ENCODE measurements at regions not wholly inside any gene's neighbourhood (a gene's known extent, or its start where the extent isn't known, plus 50 kb on each side); places are given as distances from the start of the nearest gene placed in this dataset.

GRCh38 chr15:61653110-61653509 is 407.1 kb downstream of the VPS13C start:
- 47 to 58% methylated on average over 8 to 9 of the region's 9 CpGs for WGBS, 2 experiments (ENCODE audit: low coverage in 1 of 2, low lambda C conversion rate in 2 of 2, missing lambda C conversion rate in 2 of 2)

GRCh38 chr15:61651267-61651666 is 409.0 kb downstream of the VPS13C start:
- H3K27me3 ChIP-seq (replicated peaks; ENCODE audit: insufficient read depth) = no peaks in the 10 kb centered on the region; the same call in 1 of the 2 replicates
- no peaks in the 10 kb centered on the region for H3K79me2 ChIP-seq (ENCODE audit: insufficient read depth)
- no peaks in the 10 kb centered on the region for H3K4me1 ChIP-seq (ENCODE audit: insufficient read depth)
- no peak for DNase-seq
- no peaks in the 10 kb centered on the region for H3K9me2 ChIP-seq (ENCODE audit: insufficient read depth)
- 33% methylated on average over 3 of the region's 3 CpGs for WGBS, 2 experiments (ENCODE audit: low coverage in 1 of 2, low lambda C conversion rate in 2 of 2, missing lambda C conversion rate in 2 of 2)
- H3K27ac ChIP-seq = no peak overlapping the region
- H3F3A ChIP-seq (ENCODE audit: insufficient read depth) = no peaks in the 10 kb centered on the region
- no peak overlapping the region for H2AFZ ChIP-seq
- no peak overlapping the region for H3K4me3 ChIP-seq
- TF ChIP-seq EZH2 (IDR thresholded peaks at IDR 0.05; ENCODE audit: insufficient read depth, poor library complexity, severe bottlenecking) = no peak
- no peak for TF ChIP-seq EZH2phosphoT487 (IDR thresholded peaks at IDR 0.05; ENCODE audit: insufficient read depth, low read depth)
- H3K9me3 ChIP-seq (ENCODE audit: low read depth) = no peaks in the 10 kb centered on the region
- H3K9ac ChIP-seq = no peak overlapping the region
- H3K36me3 ChIP-seq (ENCODE audit: low read depth) = no peaks in the 10 kb centered on the region
- in situ Hi-C loops (cut with MboI) = no loop called here
- H3K4me2 ChIP-seq (ENCODE audit: unreplicated experiment) = no peak overlapping the region
- H4K20me1 ChIP-seq (ENCODE audit: insufficient read depth) = no peaks in the 10 kb centered on the region

More at GRCh38 chr15:61653110-61653509, 407.1 kb downstream of the VPS13C start:
- no peak overlapping the region for H2AFZ ChIP-seq
- in situ Hi-C loops (cut with MboI) = no loop called here
- H3K9me3 ChIP-seq (ENCODE audit: low read depth) = no peaks in the 10 kb centered on the region
- no peak for DNase-seq
- no peaks in the 10 kb centered on the region for H3K4me1 ChIP-seq (ENCODE audit: insufficient read depth)
- no peak overlapping the region for H3K27ac ChIP-seq
- no peaks in the 10 kb centered on the region for H4K20me1 ChIP-seq (ENCODE audit: insufficient read depth)
- no peak overlapping the region for H3K4me2 ChIP-seq (ENCODE audit: unreplicated experiment)
- no peaks in the 10 kb centered on the region for H3K79me2 ChIP-seq (ENCODE audit: insufficient read depth)
- H3K4me3 ChIP-seq = no peak overlapping the region
- no peak overlapping the region for H3K9ac ChIP-seq
- no peaks in the 10 kb centered on the region; the same call in 1 of the 2 replicates for H3K27me3 ChIP-seq (replicated peaks; ENCODE audit: insufficient read depth)
- H3K9me2 ChIP-seq (ENCODE audit: insufficient read depth) = no peaks in the 10 kb centered on the region
- TF ChIP-seq EZH2 (IDR thresholded peaks at IDR 0.05; ENCODE audit: insufficient read depth, poor library complexity, severe bottlenecking) (no peak), EZH2phosphoT487 (IDR thresholded peaks at IDR 0.05; ENCODE audit: insufficient read depth, low read depth) (no peak)
- H3F3A ChIP-seq (ENCODE audit: insufficient read depth) = no peaks in the 10 kb centered on the region
- H3K36me3 ChIP-seq (ENCODE audit: low read depth) = no peaks in the 10 kb centered on the region

- Histone ChIP-seq H3K4me2 (ENCODE audit: unreplicated experiment) (no peak overlapping the region), H3K4me3 (no peak overlapping the region), H3K9me2 (ENCODE audit: insufficient read depth) (no peaks in the 10 kb centered on the region), H4K20me1 (ENCODE audit: insufficient read depth) (no peaks in the 10 kb centered on the region), H3K36me3 (ENCODE audit: low read depth) (no peaks in the 10 kb centered on the region), H3K27me3 (replicated peaks; ENCODE audit: insufficient read depth) (peaks cover 7% of the 10 kb centered on the region; the same call in 1 of the 2 replicates), H3K9ac (no peak overlapping the region), H3K4me1 (ENCODE audit: insufficient read depth) (no peaks in the 10 kb centered on the region), H3K79me2 (ENCODE audit: insufficient read depth) (no peaks in the 10 kb centered on the region), H3K27ac (no peak overlapping the region), H2AFZ (no peak overlapping the region), H3K9me3 (ENCODE audit: low read depth) (no peaks in the 10 kb centered on the region), H3F3A (ENCODE audit: insufficient read depth) (no peaks in the 10 kb centered on the region)
- WGBS, 2 experiments (ENCODE audit: low coverage in 1 of 2, low lambda C conversion rate in 2 of 2, missing lambda C conversion rate in 2 of 2) = 47 to 56% methylated on average over 5 of the region's 5 CpGs
- DNase-seq = no peak
- TF ChIP-seq EZH2phosphoT487 (IDR thresholded peaks at IDR 0.05; ENCODE audit: insufficient read depth, low read depth) = no peak
- in situ Hi-C loops (cut with MboI) = no loop called here
These were observed 411.2 kb downstream of the VPS13C start for GRCh38 chr15:61649046-61649445.

GRCh38 chr15:61644550-61644949 is 415.4 kb upstream of the RORA start:
- H3K9me2 ChIP-seq (ENCODE audit: insufficient read depth) = no peaks in the 10 kb centered on the region
- whole genome bisulfite sequencing, 2 experiments (ENCODE audit: low coverage in 1 of 2, low lambda C conversion rate in 2 of 2, missing lambda C conversion rate in 2 of 2) = 35 to 37% methylated on average over 4 of the region's 4 CpGs
- no peaks in the 10 kb centered on the region for H4K20me1 ChIP-seq (ENCODE audit: insufficient read depth)
- H3K27me3 ChIP-seq (replicated peaks; ENCODE audit: insufficient read depth) = peaks cover 11% of the 10 kb centered on the region
- H3K4me2 ChIP-seq (ENCODE audit: unreplicated experiment) = no peak overlapping the region
- no peaks in the 10 kb centered on the region for H3K36me3 ChIP-seq (ENCODE audit: low read depth)
- no peak overlapping the region for H3K4me3 ChIP-seq
- H3K4me1 ChIP-seq (ENCODE audit: insufficient read depth) = no peaks in the 10 kb centered on the region
- H2AFZ ChIP-seq = no peak overlapping the region
- H3F3A ChIP-seq (ENCODE audit: insufficient read depth) = no peaks in the 10 kb centered on the region
- no peak overlapping the region for H3K27ac ChIP-seq
- in situ Hi-C loops (cut with MboI) = no loop called here
- no peaks in the 10 kb centered on the region for H3K9me3 ChIP-seq (ENCODE audit: low read depth)
- DNase-seq = no peak
- no peaks in the 10 kb centered on the region for H3K79me2 ChIP-seq (ENCODE audit: insufficient read depth)
- TF ChIP-seq EZH2phosphoT487 (IDR thresholded peaks at IDR 0.05; ENCODE audit: insufficient read depth, low read depth) (no peak), EZH2 (IDR thresholded peaks at IDR 0.05; ENCODE audit: insufficient read depth, poor library complexity, severe bottlenecking) (no peak)
- no peak overlapping the region for H3K9ac ChIP-seq

GRCh38 chr15:61641645-61642044 is 412.5 kb upstream of the RORA start:
- Histone ChIP-seq H3K9ac (no peak overlapping the region), H3K4me3 (no peak overlapping the region), H3K79me2 (ENCODE audit: insufficient read depth) (no peaks in the 10 kb centered on the region), H3K36me3 (ENCODE audit: low read depth) (no peaks in the 10 kb centered on the region), H3K9me2 (ENCODE audit: insufficient read depth) (no peaks in the 10 kb centered on the region), H3K27ac (no peak overlapping the region), H3K4me1 (ENCODE audit: insufficient read depth) (no peaks in the 10 kb centered on the region), H3K4me2 (ENCODE audit: unreplicated experiment) (no peak overlapping the region), H2AFZ (no peak overlapping the region), H3F3A (ENCODE audit: insufficient read depth) (no peaks in the 10 kb centered on the region), H4K20me1 (ENCODE audit: insufficient read depth) (no peaks in the 10 kb centered on the region), H3K27me3 (replicated peaks; ENCODE audit: insufficient read depth) (peaks cover 11% of the 10 kb centered on the region), H3K9me3 (ENCODE audit: low read depth) (no peaks in the 10 kb centered on the region)
- TF ChIP-seq EZH2phosphoT487 (IDR thresholded peaks at IDR 0.05; ENCODE audit: insufficient read depth, low read depth) (no peak), EZH2 (IDR thresholded peaks at IDR 0.05; ENCODE audit: insufficient read depth, poor library complexity, severe bottlenecking) (no peak)
- DNase-seq = no peak
- in situ Hi-C loops (cut with MboI) = no loop called here
- WGBS, 2 experiments (ENCODE audit: low coverage in 1 of 2, low lambda C conversion rate in 2 of 2, missing lambda C conversion rate in 2 of 2) = 68 to 70% methylated on average over 6 of the region's 6 CpGs
